ENCODE measurements at regions not wholly inside any gene's neighbourhood (a gene's known extent, or its start where the extent isn't known, plus 50 kb on each side); places are given as distances from the start of the nearest gene placed in this dataset.
A peak's percentile ranks its signal among the peaks of the same experiment; 100 is the strongest.

- DNase-seq (ENCODE audit: low spot score) = no peak
- H3K9me3 Mint-ChIP-seq = peaks cover 3% of the 10 kb centered on the region
- H3K4me1 Mint-ChIP-seq (ENCODE audit: low read depth) = peaks cover 78% of the 10 kb centered on the region
- H3K36me3 Mint-ChIP-seq (ENCODE audit: low read depth) = peaks cover 21% of the 10 kb centered on the region
- H3K27me3 Mint-ChIP-seq (ENCODE audit: insufficient read depth) = no peaks in the 10 kb centered on the region
- H3K4me3 Mint-ChIP-seq = peak overlapping the region; percentile 53
- intact Hi-C loops (cut with micrococcal nuclease) = loop anchor here (5.0 to 10.0 kb wide), 2 partner anchors 337 to 436 kb away; partner anchors contain the start of genes FBXW7 and GATB
- peak overlapping the region; percentile 97 for H3K27ac Mint-ChIP-seq
These were observed 341.0 kb upstream of the GATB start for GRCh38 chr4:152101556-152102435.

- no peaks in the 10 kb centered on the region for H3K27me3 Mint-ChIP-seq (ENCODE audit: insufficient read depth)
- peak; percentile 78 for DNase-seq (ENCODE audit: low spot score)
- peaks cover 3% of the 10 kb centered on the region for H3K9me3 Mint-ChIP-seq
- intact Hi-C loops (cut with micrococcal nuclease) = loop anchor here (1.0 to 10.0 kb wide), 3 partner anchors 83 to 437 kb away; partner anchors contain the start of genes FBXW7 and GATB
- H3K27ac Mint-ChIP-seq = peak overlapping the region; percentile 97
- H3K4me1 Mint-ChIP-seq (ENCODE audit: low read depth) = peaks cover 79% of the 10 kb centered on the region
- H3K36me3 Mint-ChIP-seq (ENCODE audit: low read depth) = peaks cover 18% of the 10 kb centered on the region
- H3K4me3 Mint-ChIP-seq = peak overlapping the region; percentile 75
These were observed 339.8 kb upstream of the GATB start for GRCh38 chr4:152100379-152101201.

DNA sequence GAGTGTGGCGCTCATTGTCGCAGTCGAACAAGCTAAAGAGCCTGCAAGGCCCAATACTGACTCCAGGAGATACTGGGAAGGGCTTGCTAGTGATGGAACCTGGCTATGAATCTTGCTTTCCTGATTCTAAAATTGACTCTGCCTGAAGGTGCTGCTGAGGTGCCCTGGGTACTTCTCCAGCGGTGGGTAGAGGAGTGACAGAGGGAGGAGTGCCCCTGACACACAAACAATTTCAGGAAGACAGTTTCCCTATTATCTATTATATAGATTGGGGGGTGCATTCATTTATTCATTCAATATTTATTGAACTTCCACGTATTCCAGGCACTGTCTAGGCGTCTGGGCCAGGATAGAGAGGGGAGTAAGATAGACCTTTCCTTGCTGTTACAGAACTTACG is 339.2 kb upstream of the GATB start:
- intact Hi-C loops (cut with micrococcal nuclease) = loop anchor here (1.0 to 10.0 kb wide), 4 partner anchors 83 to 437 kb away; partner anchors contain the start of genes FBXW7 and GATB
- peaks cover 85% of the 10 kb centered on the region for H3K4me1 Mint-ChIP-seq (ENCODE audit: low read depth)
- H3K9me3 Mint-ChIP-seq = peaks cover 3% of the 10 kb centered on the region
- peak overlapping the region; percentile 97 for H3K27ac Mint-ChIP-seq
- peak overlapping the region; percentile 75 for H3K4me3 Mint-ChIP-seq
- H3K27me3 Mint-ChIP-seq (ENCODE audit: insufficient read depth) = no peaks in the 10 kb centered on the region
- no peak for DNase-seq (ENCODE audit: low spot score)
- peaks cover 16% of the 10 kb centered on the region for H3K36me3 Mint-ChIP-seq (ENCODE audit: low read depth)

DNA sequence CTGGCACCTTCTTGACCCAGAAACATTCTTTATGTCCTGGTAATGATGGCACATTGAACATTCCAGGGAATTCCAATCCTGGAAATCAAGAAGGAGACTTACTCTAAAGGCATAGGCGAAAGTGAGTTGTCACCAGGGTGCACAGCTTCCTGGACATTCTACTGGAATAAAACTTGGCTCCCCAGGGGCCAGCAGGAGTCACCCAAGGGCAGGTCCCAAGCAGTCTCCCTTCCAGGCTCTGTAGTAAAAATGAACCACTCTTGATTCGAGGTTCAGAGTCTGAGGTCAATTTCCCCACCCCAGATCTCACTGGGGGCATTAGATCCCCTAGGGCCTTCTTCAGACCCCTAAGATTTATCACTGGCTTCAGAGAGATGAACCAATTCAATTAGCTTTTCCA is 338.7 kb upstream of the GATB start:
- Mint-ChIP-seq H3K4me1 (ENCODE audit: low read depth) (peaks cover 89% of the 10 kb centered on the region), H3K36me3 (ENCODE audit: low read depth) (peaks cover 16% of the 10 kb centered on the region), H3K9me3 (peaks cover 3% of the 10 kb centered on the region), H3K27ac (peak overlapping the region; percentile 97), H3K4me3 (no peak overlapping the region), H3K27me3 (ENCODE audit: insufficient read depth) (no peaks in the 10 kb centered on the region)
- DNase-seq (ENCODE audit: low spot score) = no peak
- intact Hi-C loops (cut with micrococcal nuclease) = loop anchor here (10.0 kb wide), 1 partner anchor 215 kb away; no protein-coding TSS in a partner anchor

GRCh38 chr4:152099061-152099425 is 338.2 kb upstream of the GATB start:
- Mint-ChIP-seq H3K27ac (peak overlapping the region; percentile 46), H3K9me3 (peaks cover 3% of the 10 kb centered on the region), H3K27me3 (ENCODE audit: insufficient read depth) (no peaks in the 10 kb centered on the region), H3K4me1 (ENCODE audit: low read depth) (peaks cover 94% of the 10 kb centered on the region), H3K36me3 (ENCODE audit: low read depth) (peaks cover 16% of the 10 kb centered on the region), H3K4me3 (peak overlapping the region; percentile 8)
- intact Hi-C loops (cut with micrococcal nuclease) = loop anchor here (10.0 kb wide), 1 partner anchor 214 kb away; no protein-coding TSS in a partner anchor
- DNase-seq (ENCODE audit: low spot score) = no peak

GRCh38 chr4:152098365-152099060 is 337.7 kb upstream of the GATB start:
- DNase-seq (ENCODE audit: low spot score) = no peak
- peak overlapping the region; percentile 56 for H3K27ac Mint-ChIP-seq
- peaks cover 92% of the 10 kb centered on the region for H3K4me1 Mint-ChIP-seq (ENCODE audit: low read depth)
- H3K4me3 Mint-ChIP-seq = no peak overlapping the region
- intact Hi-C loops (cut with micrococcal nuclease) = loop anchor here (10.0 kb wide), 1 partner anchor 214 kb away; no protein-coding TSS in a partner anchor
- no peaks in the 10 kb centered on the region for H3K27me3 Mint-ChIP-seq (ENCODE audit: insufficient read depth)
- peaks cover 16% of the 10 kb centered on the region for H3K36me3 Mint-ChIP-seq (ENCODE audit: low read depth)
- H3K9me3 Mint-ChIP-seq = peaks cover 3% of the 10 kb centered on the region

DNA sequence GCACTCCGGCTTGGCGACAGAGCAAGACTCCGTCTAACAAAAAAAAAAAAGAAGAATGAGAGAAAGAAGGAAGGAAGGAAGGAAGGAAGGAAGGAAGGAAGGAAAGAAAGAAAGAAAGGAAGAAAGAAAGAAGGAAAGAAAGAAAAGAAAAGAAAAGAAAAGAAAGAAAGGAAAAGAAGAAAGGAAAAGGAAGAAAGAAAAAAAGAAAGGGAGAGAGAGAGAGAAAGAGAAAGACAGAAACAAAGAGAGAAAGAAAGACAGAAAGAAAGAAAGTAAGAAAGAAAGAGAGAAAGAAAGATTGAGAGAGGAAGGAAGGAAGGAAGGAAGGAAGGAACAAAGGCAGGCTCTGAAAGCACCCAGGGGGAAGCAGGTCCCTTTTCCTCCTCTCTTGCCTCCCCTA is 336.6 kb upstream of the GATB start:
- no peaks in the 10 kb centered on the region for H3K27me3 Mint-ChIP-seq (ENCODE audit: insufficient read depth)
- H3K4me1 Mint-ChIP-seq (ENCODE audit: low read depth) = peaks cover 84% of the 10 kb centered on the region
- no peak for DNase-seq (ENCODE audit: low spot score)
- H3K36me3 Mint-ChIP-seq (ENCODE audit: low read depth) = peaks cover 13% of the 10 kb centered on the region
- intact Hi-C loops (cut with micrococcal nuclease) = loop anchor here (10.0 kb wide), 1 partner anchor 213 kb away; no protein-coding TSS in a partner anchor
- no peak overlapping the region for H3K27ac Mint-ChIP-seq
- peaks cover 3% of the 10 kb centered on the region for H3K9me3 Mint-ChIP-seq
- H3K4me3 Mint-ChIP-seq = no peak overlapping the region

DNA sequence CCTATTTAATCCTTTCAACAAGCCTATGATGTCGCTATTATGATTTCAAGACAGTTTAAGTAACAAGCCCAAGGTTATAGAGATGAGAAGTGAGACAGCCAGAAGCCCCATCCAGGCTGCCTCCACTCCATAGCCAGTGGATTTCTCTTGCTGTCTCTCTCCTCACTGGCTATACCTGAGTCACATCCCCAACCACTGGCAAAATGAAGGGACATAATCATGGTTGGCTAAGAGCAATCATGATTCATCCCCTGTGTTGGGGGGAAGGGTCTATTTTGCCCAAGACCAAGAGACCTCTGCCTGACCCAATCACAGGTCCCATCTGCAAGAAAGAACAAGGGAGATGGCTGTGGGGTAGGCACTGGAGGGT is 334.9 kb upstream of the GATB start:
- no peaks in the 10 kb centered on the region for H3K27me3 Mint-ChIP-seq (ENCODE audit: insufficient read depth)
- H3K4me1 Mint-ChIP-seq (ENCODE audit: low read depth) = peaks cover 69% of the 10 kb centered on the region
- intact Hi-C loops (cut with micrococcal nuclease) = loop anchor here (10.0 kb wide), 1 partner anchor 211 kb away; no protein-coding TSS in a partner anchor
- peaks cover 4% of the 10 kb centered on the region for H3K36me3 Mint-ChIP-seq (ENCODE audit: low read depth)
- no peak overlapping the region for H3K4me3 Mint-ChIP-seq
- H3K27ac Mint-ChIP-seq = no peak overlapping the region
- DNase-seq (ENCODE audit: low spot score) = no peak
- no peaks in the 10 kb centered on the region for H3K9me3 Mint-ChIP-seq

- Mint-ChIP-seq H3K4me3 (no peak overlapping the region), H3K4me1 (ENCODE audit: low read depth) (peaks cover 68% of the 10 kb centered on the region), H3K36me3 (ENCODE audit: low read depth) (peaks cover 4% of the 10 kb centered on the region), H3K9me3 (no peaks in the 10 kb centered on the region), H3K27me3 (ENCODE audit: insufficient read depth) (no peaks in the 10 kb centered on the region), H3K27ac (no peak overlapping the region)
- intact Hi-C loops (cut with micrococcal nuclease) = loop anchor here (10.0 kb wide), 1 partner anchor 210 kb away; no protein-coding TSS in a partner anchor
- no peak for DNase-seq (ENCODE audit: low spot score)
These were observed 334.3 kb upstream of the GATB start for GRCh38 chr4:152094970-152095700.

GRCh38 chr4:152091405-152091804 is 330.6 kb upstream of the GATB start:
- Mint-ChIP-seq H3K9me3 (no peaks in the 10 kb centered on the region), H3K4me1 (ENCODE audit: low read depth) (peaks cover 48% of the 10 kb centered on the region), H3K27ac (no peak overlapping the region), H3K27me3 (ENCODE audit: insufficient read depth) (no peaks in the 10 kb centered on the region), H3K36me3 (ENCODE audit: low read depth) (peaks cover 3% of the 10 kb centered on the region), H3K4me3 (no peak overlapping the region)
- DNase-seq (ENCODE audit: low spot score) = no peak
- intact Hi-C loops (cut with micrococcal nuclease) = loop anchor here (10.0 kb wide), 1 partner anchor 207 kb away; no protein-coding TSS in a partner anchor

GRCh38 chr4:152090543-152090942 is 329.7 kb upstream of the GATB start:
- Mint-ChIP-seq H3K27me3 (ENCODE audit: insufficient read depth) (no peaks in the 10 kb centered on the region), H3K4me3 (peak overlapping the region; percentile 46), H3K36me3 (ENCODE audit: low read depth) (peaks cover 4% of the 10 kb centered on the region), H3K27ac (peak overlapping the region; percentile 80), H3K4me1 (ENCODE audit: low read depth) (peaks cover 40% of the 10 kb centered on the region), H3K9me3 (no peaks in the 10 kb centered on the region)
- intact Hi-C loops (cut with micrococcal nuclease) = loop anchor here (10.0 kb wide), 1 partner anchor 206 kb away; no protein-coding TSS in a partner anchor
- DNase-seq (ENCODE audit: low spot score) = peak; percentile 20

Data from activated T-helper 1 cell treated with anti-CD3 and anti-CD28 coated beads, Interleukin-12 subunit alpha, Interleukin-12 subunit beta, Interleukin-2, Interleukin-4 antibody, amounts not matched to agents 30 ng/mL and 10 ng/mL and 1 ng/mL, durations not matched to agents 14 hours and 24 hours and 36 hours (primary cell).